HG03354 (cell line): ENCODE measurements at regions not wholly inside any gene's neighbourhood (a gene's known extent, or its start where the extent isn't known, plus 50 kb on each side); places are given as distances from the start of the nearest gene placed in this dataset.
"Not testable (repeated sequence)": the region's sequence is repeated elsewhere in the genome, so short reads cannot be mapped to it uniquely, and the experiment has no call there.

ENCODE experiments used
- ATAC-seq: cut with Tn5 transposase; IDR thresholded peaks from one replicate; pipeline ENCODE4 v1.9.1; 2021; ENCODE audit warnings: mild to moderate bottlenecking; ENCODE audit not compliant: unreplicated experiment, poor library complexity, severe bottlenecking

GRCh38 chr14:51598924-51599600 is 52.6 kb upstream of the FRMD6 start:
- not testable (repeated sequence) for ATAC-seq

GRCh38 chr14:51600658-51601057 is 51.1 kb upstream of the FRMD6 start:
- no peak for ATAC-seq
